ENCODE measurements at regions not wholly inside any gene's neighbourhood (a gene's known extent, or its start where the extent isn't known, plus 50 kb on each side); places are given as distances from the start of the nearest gene placed in this dataset.
"Not testable (repeated sequence)": the region's sequence is repeated elsewhere in the genome, so short reads cannot be mapped to it uniquely, and the experiment has no call there.

- Mint-ChIP-seq H3K36me3 (ENCODE audit: low read depth) (no peaks in the 10 kb centered on the region), H3K9me3 (peaks cover 4% of the 10 kb centered on the region), H3K27ac (no peak overlapping the region), H3K4me1 (ENCODE audit: low read depth) (peaks cover 12% of the 10 kb centered on the region), H3K4me3 (no peak overlapping the region), H3K27me3 (peaks cover 38% of the 10 kb centered on the region)
Measured at GRCh38 chr22:22193923-22194322, 50.7 kb upstream of the VPREB1 start.

GRCh38 chr22:22193462-22193861 is 51.1 kb upstream of the VPREB1 start:
- H3K27ac Mint-ChIP-seq; H3K9me3 Mint-ChIP-seq; H3K4me3 Mint-ChIP-seq; H3K36me3 Mint-ChIP-seq (ENCODE audit: low read depth): not testable (repeated sequence)
- Mint-ChIP-seq H3K27me3 (peaks cover 39% of the 10 kb centered on the region), H3K4me1 (ENCODE audit: low read depth) (peaks cover 12% of the 10 kb centered on the region)

GRCh38 chr22:22193006-22193405 is 51.6 kb upstream of the VPREB1 start:
- H3K9me3 Mint-ChIP-seq; H3K4me3 Mint-ChIP-seq; H3K36me3 Mint-ChIP-seq (ENCODE audit: low read depth); H3K27ac Mint-ChIP-seq; H3K4me1 Mint-ChIP-seq (ENCODE audit: low read depth): not testable (repeated sequence)
- peaks cover 37% of the 10 kb centered on the region for H3K27me3 Mint-ChIP-seq

- not testable (repeated sequence) for H3K4me3 Mint-ChIP-seq; H3K9me3 Mint-ChIP-seq; H3K27ac Mint-ChIP-seq; H3K36me3 Mint-ChIP-seq (ENCODE audit: low read depth); H3K4me1 Mint-ChIP-seq (ENCODE audit: low read depth)
- H3K27me3 Mint-ChIP-seq, result peaks cover 46% of the 10 kb centered on the region
Measured at GRCh38 chr22:22189796-22190195, 54.8 kb upstream of the VPREB1 start.

GRCh38 chr22:22187863-22188262 is 56.7 kb upstream of the VPREB1 start:
- not testable (repeated sequence) for H3K4me1 Mint-ChIP-seq (ENCODE audit: low read depth); H3K9me3 Mint-ChIP-seq
- peaks cover 47% of the 10 kb centered on the region for H3K27me3 Mint-ChIP-seq

GRCh38 chr22:22187299-22187698 is 57.3 kb upstream of the VPREB1 start:
- Mint-ChIP-seq H3K27me3 (peaks cover 45% of the 10 kb centered on the region), H3K4me3 (no peak overlapping the region), H3K9me3 (peaks cover 5% of the 10 kb centered on the region), H3K36me3 (ENCODE audit: low read depth) (no peaks in the 10 kb centered on the region), H3K27ac (no peak overlapping the region), H3K4me1 (ENCODE audit: low read depth) (no peaks in the 10 kb centered on the region)

More at GRCh38 chr22:22187863-22188262, 56.7 kb upstream of the VPREB1 start:
- H3K27ac Mint-ChIP-seq; H3K4me3 Mint-ChIP-seq; H3K36me3 Mint-ChIP-seq (ENCODE audit: low read depth): not testable (repeated sequence)

GRCh38 chr22:22185844-22186499 is 58.6 kb upstream of the VPREB1 start:
- Mint-ChIP-seq H3K36me3 (ENCODE audit: low read depth) (no peaks in the 10 kb centered on the region), H3K27me3 (peaks cover 37% of the 10 kb centered on the region), H3K9me3 (peaks cover 5% of the 10 kb centered on the region), H3K4me3 (no peak overlapping the region), H3K4me1 (ENCODE audit: low read depth) (no peaks in the 10 kb centered on the region), H3K27ac (no peak overlapping the region)

- no peak overlapping the region for H3K4me3 Mint-ChIP-seq
- H3K9me3 Mint-ChIP-seq, result peaks cover 5% of the 10 kb centered on the region
- no peaks in the 10 kb centered on the region for H3K4me1 Mint-ChIP-seq (ENCODE audit: low read depth)
- no peak overlapping the region for H3K27ac Mint-ChIP-seq
- no peaks in the 10 kb centered on the region for H3K36me3 Mint-ChIP-seq (ENCODE audit: low read depth)
- peaks cover 31% of the 10 kb centered on the region for H3K27me3 Mint-ChIP-seq
Measured at GRCh38 chr22:22185217-22185616, 59.4 kb upstream of the VPREB1 start.

- Mint-ChIP-seq H3K36me3 (ENCODE audit: low read depth) (no peaks in the 10 kb centered on the region), H3K27me3 (peaks cover 22% of the 10 kb centered on the region), H3K9me3 (peaks cover 5% of the 10 kb centered on the region), H3K4me3 (no peak overlapping the region), H3K4me1 (ENCODE audit: low read depth) (no peaks in the 10 kb centered on the region), H3K27ac (no peak overlapping the region)
Measured at GRCh38 chr22:22184277-22184807, 60.2 kb upstream of the VPREB1 start.

GRCh38 chr22:22182990-22183264 is 61.7 kb upstream of the VPREB1 start:
- Mint-ChIP-seq H3K27ac (no peak overlapping the region), H3K9me3 (no peaks in the 10 kb centered on the region), H3K36me3 (ENCODE audit: low read depth) (no peaks in the 10 kb centered on the region)

GRCh38 chr22:22182218-22182989 is 62.2 kb upstream of the VPREB1 start:
- Mint-ChIP-seq H3K9me3 (no peaks in the 10 kb centered on the region), H3K4me1 (ENCODE audit: low read depth) (no peaks in the 10 kb centered on the region), H3K36me3 (ENCODE audit: low read depth) (no peaks in the 10 kb centered on the region), H3K27ac (no peak overlapping the region), H3K27me3 (peaks cover 16% of the 10 kb centered on the region), H3K4me3 (no peak overlapping the region)

More at GRCh38 chr22:22182990-22183264, 61.7 kb upstream of the VPREB1 start:
- no peaks in the 10 kb centered on the region for H3K4me1 Mint-ChIP-seq (ENCODE audit: low read depth)
- H3K27me3 Mint-ChIP-seq, result peaks cover 17% of the 10 kb centered on the region
- H3K4me3 Mint-ChIP-seq, result no peak overlapping the region

GRCh38 chr22:22181341-22181850 is 63.2 kb upstream of the VPREB1 start:
- H3K9me3 Mint-ChIP-seq, result no peaks in the 10 kb centered on the region
- H3K4me3 Mint-ChIP-seq, result no peak overlapping the region
- no peaks in the 10 kb centered on the region for H3K4me1 Mint-ChIP-seq (ENCODE audit: low read depth)
- H3K27ac Mint-ChIP-seq, result no peak overlapping the region
- no peaks in the 10 kb centered on the region for H3K36me3 Mint-ChIP-seq (ENCODE audit: low read depth)
- H3K27me3 Mint-ChIP-seq, result peaks cover 11% of the 10 kb centered on the region

- H3K4me1 Mint-ChIP-seq (ENCODE audit: low read depth), result no peaks in the 10 kb centered on the region
- no peak overlapping the region for H3K27ac Mint-ChIP-seq
- no peaks in the 10 kb centered on the region for H3K9me3 Mint-ChIP-seq
- H3K36me3 Mint-ChIP-seq (ENCODE audit: low read depth), result no peaks in the 10 kb centered on the region
- H3K4me3 Mint-ChIP-seq, result no peak overlapping the region
- peaks cover 9% of the 10 kb centered on the region for H3K27me3 Mint-ChIP-seq
Measured at GRCh38 chr22:22180738-22181285, 63.8 kb upstream of the VPREB1 start.

- Mint-ChIP-seq H3K4me3 (no peak overlapping the region), H3K9me3 (no peaks in the 10 kb centered on the region), H3K27me3 (peaks cover 10% of the 10 kb centered on the region), H3K27ac (no peak overlapping the region), H3K36me3 (ENCODE audit: low read depth) (no peaks in the 10 kb centered on the region), H3K4me1 (ENCODE audit: low read depth) (no peaks in the 10 kb centered on the region)
Measured at GRCh38 chr22:22179858-22180257, 64.7 kb upstream of the VPREB1 start.

- Mint-ChIP-seq H3K36me3 (ENCODE audit: low read depth) (no peaks in the 10 kb centered on the region), H3K9me3 (no peaks in the 10 kb centered on the region), H3K4me1 (ENCODE audit: low read depth) (no peaks in the 10 kb centered on the region), H3K4me3 (no peak overlapping the region), H3K27me3 (peaks cover 10% of the 10 kb centered on the region), H3K27ac (no peak overlapping the region)
Measured at GRCh38 chr22:22178992-22179391, 65.6 kb upstream of the VPREB1 start.
